Keratinocyte (primary cell): ENCODE measurements at regions not wholly inside any gene's neighbourhood (a gene's known extent, or its start where the extent isn't known, plus 50 kb on each side); places are given as distances from the start of the nearest gene placed in this dataset.

Experiments
- DNase-seq: peaks from one replicate; pipeline ENCODE4 v3.0.0-alpha.2; 2011; ENCODE audit warnings: low read depth, missing footprints, low spot score
- FAIRE-seq: peaks from 2 replicates; lab custom pipeline; 2011; peaks lifted over from hg19 to GRCh38; lab: Jason Lieb, UNC
- H2AFZ ChIP-seq: 2 replicates; pipeline ENCODE4 v1.6.0; 2012; ENCODE audit warnings: low read length, control low read depth, inconsistent platforms; ENCODE audit not compliant: control insufficient read depth
- H3K27ac ChIP-seq: 2 replicates; pipeline ENCODE4 v1.5.1; 2011; ENCODE audit warnings: low read length; ENCODE audit not compliant: control insufficient read depth, insufficient read depth
- H3K27me3 ChIP-seq: 3 replicates; pipeline ENCODE4 v1.6.0; 2011; ENCODE audit warnings: low read length; ENCODE audit not compliant: control insufficient read depth, insufficient read depth; ENCODE audit errors: extremely low read depth
- H3K36me3 ChIP-seq, 2 experiments: 2 replicates in 1 of 2; 3 replicates in 1 of 2; pipeline ENCODE4 v1.5.1; 2011; ENCODE audit warnings: low read length in 2 of 2, mild to moderate bottlenecking in 1 of 2; ENCODE audit not compliant: control insufficient read depth in 2 of 2, insufficient read depth in 2 of 2; ENCODE audit errors: extremely low read depth in 1 of 2
- H3K4me1 ChIP-seq: 3 replicates; pipeline ENCODE4 v1.5.1; 2011; ENCODE audit warnings: low read length; ENCODE audit not compliant: control insufficient read depth, insufficient read depth; ENCODE audit errors: extremely low read depth
- H3K4me2 ChIP-seq: 3 replicates; pipeline ENCODE4 v1.6.0; 2011; ENCODE audit warnings: low read depth, low read length; ENCODE audit not compliant: control insufficient read depth, insufficient read depth; ENCODE audit errors: extremely low read depth
- H3K4me3 ChIP-seq, 3 experiments: fragments of 200-600 bp in 1 of 3; sonication (generic) in 1 of 3; 2 replicates in 2 of 3; 3 replicates in 1 of 3; pipeline ENCODE4 v1.5.1; 2011 to 2016; ENCODE audit warnings: low read length in 3 of 3, mild to moderate bottlenecking in 3 of 3, control low read depth in 2 of 3, inconsistent platforms in 1 of 3, low read depth in 1 of 3, mixed read lengths in 1 of 3, mixed run types in 1 of 3, moderate library complexity in 1 of 3; ENCODE audit not compliant: control insufficient read depth in 2 of 3, insufficient read depth in 2 of 3; ENCODE audit errors: extremely low read depth in 1 of 3
- H3K79me2 ChIP-seq: 2 replicates; pipeline ENCODE4 v1.6.0; 2012; ENCODE audit warnings: low read length; ENCODE audit not compliant: control insufficient read depth, insufficient read depth
- H3K9ac ChIP-seq: 3 replicates; pipeline ENCODE4 v1.6.0; 2011; ENCODE audit warnings: low read length; ENCODE audit not compliant: control insufficient read depth, insufficient read depth; ENCODE audit errors: extremely low read depth
- H3K9me1 ChIP-seq: 3 replicates; pipeline ENCODE4 v1.6.0; 2011; ENCODE audit warnings: low read length; ENCODE audit not compliant: control insufficient read depth, insufficient read depth; ENCODE audit errors: extremely low read depth
- H3K9me3 ChIP-seq: 2 replicates; pipeline ENCODE4 v1.5.1; 2012; ENCODE audit warnings: low read depth, low read length; ENCODE audit not compliant: control insufficient read depth
- H4K20me1 ChIP-seq: 3 replicates; pipeline ENCODE4 v1.6.0; 2011; ENCODE audit warnings: low read length; ENCODE audit not compliant: control insufficient read depth, insufficient read depth; ENCODE audit errors: extremely low read depth
- EZH2 ChIP-seq: IDR thresholded peaks from one replicate; pipeline ENCODE4 v1.6.1; 2012; ENCODE audit warnings: inconsistent platforms, mild to moderate bottlenecking, low read length, moderate library complexity
- dilution Hi-C: fragments of 300-500 bp; cut with MboI; formaldehyde crosslinking; loops from one replicate; pipeline ENCODE4 v1.7.0; 2020; ENCODE audit warnings: low sequenced_read_pairs; ENCODE audit not compliant: extremely low pct_ligation_motif_present
- TF ChIP-seq, protein P1 (sequence below), 3 experiments: IDR thresholded peaks in 1 of 3; conservative IDR thresholded peaks in 1 of 3; optimal IDR thresholded peaks in 1 of 3; 2 replicates in 2 of 3; 3 replicates in 1 of 3; pipeline versions ENCODE3 to v1.5.1; 2011; ENCODE audit warnings: low read length in 3 of 3, mild to moderate bottlenecking in 3 of 3, moderate library complexity in 2 of 3, control low read depth in 1 of 3, inconsistent platforms in 1 of 3; ENCODE audit not compliant: insufficient read depth in 2 of 3; ENCODE audit errors: extremely low read depth in 1 of 3

DNA sequence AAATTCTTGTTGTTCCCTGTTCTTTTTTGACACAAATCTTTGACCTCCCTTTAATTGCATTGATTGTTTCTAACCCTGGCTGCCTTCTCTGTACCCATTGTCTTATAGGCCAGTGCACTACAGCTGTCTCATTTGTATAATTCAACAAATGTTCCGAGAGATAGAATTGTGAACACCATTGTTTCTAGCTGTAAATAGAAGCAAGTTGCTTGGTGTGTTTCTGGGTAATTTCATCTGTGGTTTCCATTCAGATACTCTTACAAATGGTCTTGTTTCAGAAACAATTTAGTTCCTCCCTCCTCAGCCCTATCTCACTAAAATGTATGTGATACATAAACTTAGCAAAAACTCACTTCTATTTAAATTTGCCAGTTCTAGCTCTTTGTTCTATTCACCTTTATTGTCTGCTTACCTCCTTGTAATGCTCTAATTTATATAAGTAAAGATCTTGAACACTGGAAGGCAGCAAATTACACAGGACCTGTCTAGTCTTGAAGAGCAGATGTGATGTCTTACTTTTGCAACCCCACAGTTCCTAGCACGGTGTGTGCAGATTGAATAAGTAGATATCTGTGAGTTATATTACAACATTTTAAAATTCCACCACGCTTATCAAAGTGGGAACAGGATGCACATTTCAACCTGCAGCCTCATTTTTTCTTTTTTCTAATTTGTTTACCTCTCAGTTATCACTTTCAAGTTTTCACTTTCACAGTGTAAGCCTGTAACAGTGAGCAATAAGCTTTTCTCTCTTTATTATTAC lies 515.6 kb upstream of the ZP4 start:
- Histone ChIP-seq H3K9me3 (no peaks in the 10 kb centered on the region), H3K27ac (no peak overlapping the region), H3K4me1 (no peaks in the 10 kb centered on the region), H3K9me1 (no peaks in the 10 kb centered on the region), H3K36me3 (no peaks in the 10 kb centered on the region), H3K27me3 (no peaks in the 10 kb centered on the region), H4K20me1 (no peaks in the 10 kb centered on the region), H3K4me2 (no peak overlapping the region), H3K9ac (no peak overlapping the region), H3K79me2 (no peaks in the 10 kb centered on the region), H2AFZ (no peak overlapping the region), H3K4me3 (no peak overlapping the region)
- no peak for DNase-seq
- dilution Hi-C loops = no loop called here
- TF ChIP-seq, protein P1, sequence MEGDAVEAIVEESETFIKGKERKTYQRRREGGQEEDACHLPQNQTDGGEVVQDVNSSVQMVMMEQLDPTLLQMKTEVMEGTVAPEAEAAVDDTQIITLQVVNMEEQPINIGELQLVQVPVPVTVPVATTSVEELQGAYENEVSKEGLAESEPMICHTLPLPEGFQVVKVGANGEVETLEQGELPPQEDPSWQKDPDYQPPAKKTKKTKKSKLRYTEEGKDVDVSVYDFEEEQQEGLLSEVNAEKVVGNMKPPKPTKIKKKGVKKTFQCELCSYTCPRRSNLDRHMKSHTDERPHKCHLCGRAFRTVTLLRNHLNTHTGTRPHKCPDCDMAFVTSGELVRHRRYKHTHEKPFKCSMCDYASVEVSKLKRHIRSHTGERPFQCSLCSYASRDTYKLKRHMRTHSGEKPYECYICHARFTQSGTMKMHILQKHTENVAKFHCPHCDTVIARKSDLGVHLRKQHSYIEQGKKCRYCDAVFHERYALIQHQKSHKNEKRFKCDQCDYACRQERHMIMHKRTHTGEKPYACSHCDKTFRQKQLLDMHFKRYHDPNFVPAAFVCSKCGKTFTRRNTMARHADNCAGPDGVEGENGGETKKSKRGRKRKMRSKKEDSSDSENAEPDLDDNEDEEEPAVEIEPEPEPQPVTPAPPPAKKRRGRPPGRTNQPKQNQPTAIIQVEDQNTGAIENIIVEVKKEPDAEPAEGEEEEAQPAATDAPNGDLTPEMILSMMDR (optimal IDR thresholded peaks at IDR 0.05 in 1 of 3, IDR thresholded peaks at IDR 0.05 in 1 of 3, conservative IDR thresholded peaks at IDR 0.05 in 1 of 3; ENCODE audit: extremely low read depth in 1 of 3, insufficient read depth in 2 of 3, low read length in 3 of 3) = no peak
- no peak for TF ChIP-seq EZH2
- FAIRE-seq = no peak

DNA sequence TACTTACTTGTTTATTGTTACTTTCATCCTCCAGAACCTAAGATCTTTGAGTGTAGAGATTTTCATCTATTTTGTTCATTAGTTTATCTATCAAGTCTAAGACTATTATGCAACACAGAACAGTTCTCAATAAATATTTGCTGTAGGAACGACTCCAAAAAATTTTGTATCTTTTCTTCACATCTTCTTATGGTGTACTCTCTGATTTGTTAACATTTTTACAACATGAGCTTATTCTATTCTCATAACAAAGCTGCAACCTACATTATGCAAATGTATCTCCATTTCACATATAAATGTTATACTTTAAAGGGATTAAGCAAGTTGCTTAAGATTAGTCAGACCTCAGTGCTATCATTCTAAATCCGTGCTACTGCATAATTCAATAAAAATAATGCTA lies 514.2 kb upstream of the ZP4 start:
- no peak overlapping the region for H3K9ac ChIP-seq
- H3K9me1 ChIP-seq = no peaks in the 10 kb centered on the region
- no peaks in the 10 kb centered on the region for H3K4me1 ChIP-seq
- dilution Hi-C loops = no loop called here
- H3K36me3 ChIP-seq = no peaks in the 10 kb centered on the region
- no peak overlapping the region for H3K27ac ChIP-seq
- TF ChIP-seq, protein P1 (optimal IDR thresholded peaks at IDR 0.05 in 1 of 3, IDR thresholded peaks at IDR 0.05 in 1 of 3, conservative IDR thresholded peaks at IDR 0.05 in 1 of 3; ENCODE audit: extremely low read depth in 1 of 3, insufficient read depth in 2 of 3, low read length in 3 of 3) = no peak
- no peak for TF ChIP-seq EZH2
- H4K20me1 ChIP-seq = no peaks in the 10 kb centered on the region
- no peak for FAIRE-seq
- H3K27me3 ChIP-seq = no peaks in the 10 kb centered on the region
- H3K4me3 ChIP-seq = no peak overlapping the region
- H3K4me2 ChIP-seq = no peak overlapping the region
- no peak for DNase-seq
- no peaks in the 10 kb centered on the region for H3K79me2 ChIP-seq
- no peak overlapping the region for H2AFZ ChIP-seq
- no peaks in the 10 kb centered on the region for H3K9me3 ChIP-seq
